ENCODE measurements at regions not wholly inside any gene's neighbourhood (a gene's known extent, or its start where the extent isn't known, plus 50 kb on each side); places are given as distances from the start of the nearest gene placed in this dataset.

DNA sequence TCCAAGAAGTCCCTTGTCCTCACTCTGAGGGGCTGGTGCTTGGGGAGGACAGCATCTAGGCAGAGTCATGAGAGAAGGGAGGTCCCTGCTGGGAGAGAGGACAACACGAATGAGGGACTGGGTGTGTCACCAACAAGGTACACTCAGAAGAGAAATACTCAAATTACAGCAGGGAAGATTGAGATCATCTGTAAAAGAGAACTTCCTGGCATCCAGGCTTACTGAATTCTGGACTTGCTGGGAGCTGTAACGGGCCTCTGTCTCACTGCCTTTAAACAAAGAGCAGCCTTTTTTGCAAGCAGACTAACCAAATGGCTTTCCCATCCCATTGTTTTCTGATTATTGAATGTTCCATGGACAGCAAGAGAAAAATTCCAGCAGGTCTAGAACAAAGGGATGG lies 195.7 kb upstream of the RAB4A start (continued):
- TF ChIP-seq ATF7 (IDR thresholded peaks at IDR 0.05) (no peak), ATF7 (CRISPR knock-in tag; IDR thresholded peaks at IDR 0.05) (no peak), TCF12 (IDR thresholded peaks at IDR 0.05) (no peak), TCF12 (CRISPR knock-in tag; IDR thresholded peaks at IDR 0.05) (no peak), CREBL2 (CRISPR knock-in tag; IDR thresholded peaks at IDR 0.05; ENCODE audit: borderline replicate concordance) (no peak), ZNF326 (CRISPR knock-in tag; IDR thresholded peaks at IDR 0.05; ENCODE audit: borderline replicate concordance) (no peak), ZFP36L2 (CRISPR knock-in tag; IDR thresholded peaks at IDR 0.05) (no peak), ZNF878 (CRISPR knock-in tag; IDR thresholded peaks at IDR 0.05) (no peak)

DNA sequence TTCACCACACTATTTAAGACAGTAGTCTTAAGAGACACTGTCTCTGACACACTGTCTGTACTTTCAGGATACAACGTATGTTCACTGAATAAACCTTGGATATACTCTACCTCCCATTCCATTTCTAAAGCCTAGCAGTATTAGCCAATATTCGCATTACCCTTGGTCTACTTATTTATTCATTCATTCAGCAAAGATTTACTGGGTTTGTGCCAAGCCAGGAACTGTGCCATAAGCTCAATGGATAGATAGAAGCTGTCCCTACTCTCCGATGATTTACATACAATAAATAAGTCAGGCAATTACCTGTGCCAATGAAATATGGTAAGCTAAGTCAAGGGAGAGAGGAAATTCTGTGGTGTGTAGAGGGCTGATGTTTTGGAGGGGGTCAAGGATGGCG lies 195.2 kb upstream of the RAB4A start:
- Histone ChIP-seq H3K4me1 (ENCODE audit: insufficient read depth, low read length) (peaks cover 81% of the 10 kb centered on the region), H3K27ac (ENCODE audit: extremely low read length, insufficient read depth, low read length) (no peak overlapping the region), H3K9ac (ENCODE audit: insufficient read depth, low read depth, low read length) (no peak overlapping the region), H3K79me2 (ENCODE audit: insufficient read depth, low read length) (no peaks in the 10 kb centered on the region), H3K36me3 (replicated peaks in 1 of 2; ENCODE audit: control insufficient read depth in 1 of 2, insufficient read depth in 2 of 2, low read length in 2 of 2) (no peaks in the 10 kb centered on the region), H3K4me3 (replicated peaks in 1 of 3; ENCODE audit: insufficient read depth in 1 of 3, low read depth in 2 of 3, low read length in 3 of 3) (no peak overlapping the region), H3K4me2 (ENCODE audit: low read depth, low read length) (no peak overlapping the region), H3K9me3 (ENCODE audit: low read length) (no peaks in the 10 kb centered on the region; the same call in 1 of the 2 replicates), H3K27me3 (ENCODE audit: control insufficient read depth in 1 of 2, insufficient read depth in 2 of 2, low read length in 2 of 2) (no peaks in the 10 kb centered on the region), H4K20me1 (ENCODE audit: insufficient read depth, low read length) (no peaks in the 10 kb centered on the region), H2AFZ (ENCODE audit: low read length) (no peak overlapping the region)
- DNase-seq (ENCODE audit: low spot score), result no peak
- intact Hi-C loops (cut with micrococcal nuclease; ENCODE audit: unreplicated experiment) (no loop called here), in situ Hi-C loops (cut with HindIII; ENCODE audit: extremely low pct_ligation_motif_present, low pct_unique_long_range_greater_than_20kb) (no loop called here)
- no peak for ATAC-seq
- no peak for TF ChIP-seq ZNF451 (CRISPR knock-in tag; IDR thresholded peaks at IDR 0.05)
- TF ChIP-seq E2F5 (CRISPR knock-in tag; conservative IDR thresholded peaks at IDR 0.05), result no peak
- no peak for TF ChIP-seq BATF2 (CRISPR knock-in tag; IDR thresholded peaks at IDR 0.05)
- no peak for TF ChIP-seq SOX13 (IDR thresholded peaks at IDR 0.05)
- TF ChIP-seq SOX13 (CRISPR knock-in tag; conservative IDR thresholded peaks at IDR 0.05 in 1 of 2, IDR thresholded peaks at IDR 0.05 in 1 of 2), result no peak
- TF ChIP-seq ZNF264 (CRISPR knock-in tag; IDR thresholded peaks at IDR 0.05), result no peak
- TF ChIP-seq SIN3A (IDR thresholded peaks at IDR 0.05; ENCODE audit: borderline replicate concordance, low read depth, low read length), result no peak
- no peak for TF ChIP-seq ZEB1 (IDR thresholded peaks at IDR 0.05; ENCODE audit: insufficient replicate concordance, low read depth)
- no peak for TF ChIP-seq ZNF136 (CRISPR knock-in tag; IDR thresholded peaks at IDR 0.05; ENCODE audit: low read depth)
- TF ChIP-seq GATAD2A (CRISPR knock-in tag; IDR thresholded peaks at IDR 0.05), result no peak
- TF ChIP-seq ZFX (CRISPR knock-in tag; IDR thresholded peaks at IDR 0.05; ENCODE audit: low read depth), result no peak
- no peak for TF ChIP-seq CBFB (CRISPR knock-in tag; IDR thresholded peaks at IDR 0.05)
- TF ChIP-seq ZNF510 (CRISPR knock-in tag; IDR thresholded peaks at IDR 0.05; ENCODE audit: low read depth), result no peak
- TF ChIP-seq ZNF281 (CRISPR knock-in tag; IDR thresholded peaks at IDR 0.05; ENCODE audit: borderline replicate concordance), result no peak
- ChIA-PET CTCF (ENCODE audit: low intra/inter-chr PET ratio, low total read pairs) (no interaction called here), POLR2A (no interaction called here)
- BruUV-seq (replicated peaks), result no TSS peak
- FAIRE-seq, result no peak
- 73% methylated on average over 4 of the region's 4 CpGs for WGBS (ENCODE audit: low lambda C conversion rate)

All from HepG2 (cell line).